ENCODE measurements at regions not wholly inside any gene's neighbourhood (a gene's known extent, or its start where the extent isn't known, plus 50 kb on each side); places are given as distances from the start of the nearest gene placed in this dataset.

DNA sequence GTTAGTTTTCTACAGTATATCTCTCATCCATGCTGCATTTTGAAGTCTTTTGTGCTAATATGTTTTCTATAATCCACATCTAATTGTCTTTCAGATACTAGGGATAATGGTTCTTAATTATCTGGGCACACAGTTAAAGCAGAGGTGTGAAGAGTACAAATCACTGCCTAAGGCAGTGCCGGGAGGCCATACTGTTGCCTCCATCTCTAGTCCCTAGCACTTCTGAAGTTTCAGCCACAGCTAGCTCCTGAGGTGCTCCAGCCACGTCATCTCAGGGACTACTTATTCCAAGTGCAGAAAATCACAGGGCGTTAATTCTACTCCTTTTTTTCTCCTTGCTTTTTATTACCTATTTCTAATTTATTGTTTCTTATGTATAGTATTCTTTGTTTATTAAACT lies 760.0 kb upstream of the FAM174A start:
- ChIA-PET POLR2A (no interaction called here), CTCF (no interaction called here)
- Histone ChIP-seq H3K4me3 (ENCODE audit: low read depth, low read length) (no peak overlapping the region), H3K9me3 (no peaks in the 10 kb centered on the region), H3K36me3 (ENCODE audit: control insufficient read depth, insufficient read depth, low read length) (no peaks in the 10 kb centered on the region), H3K27me3 (replicated peaks; ENCODE audit: control insufficient read depth, insufficient read depth, low read length) (no peaks in the 10 kb centered on the region), H3K4me1 (no peaks in the 10 kb centered on the region)
- no peak for DNase-seq
- BruUV-seq (replicated peaks), result no TSS peak
- Mint-ChIP-seq H3K27ac (ENCODE audit: unreplicated experiment) (no peak overlapping the region), H3K36me3 (ENCODE audit: insufficient read depth, unreplicated experiment) (no peaks in the 10 kb centered on the region), H3K4me3 (ENCODE audit: unreplicated experiment) (no peak overlapping the region), H3K4me1 (ENCODE audit: low read depth, unreplicated experiment) (no peaks in the 10 kb centered on the region), H3K9me3 (ENCODE audit: unreplicated experiment) (no peaks in the 10 kb centered on the region), H3K27me3 (ENCODE audit: insufficient read depth, unreplicated experiment) (no peaks in the 10 kb centered on the region)
- TF ChIP-seq, protein P1, sequence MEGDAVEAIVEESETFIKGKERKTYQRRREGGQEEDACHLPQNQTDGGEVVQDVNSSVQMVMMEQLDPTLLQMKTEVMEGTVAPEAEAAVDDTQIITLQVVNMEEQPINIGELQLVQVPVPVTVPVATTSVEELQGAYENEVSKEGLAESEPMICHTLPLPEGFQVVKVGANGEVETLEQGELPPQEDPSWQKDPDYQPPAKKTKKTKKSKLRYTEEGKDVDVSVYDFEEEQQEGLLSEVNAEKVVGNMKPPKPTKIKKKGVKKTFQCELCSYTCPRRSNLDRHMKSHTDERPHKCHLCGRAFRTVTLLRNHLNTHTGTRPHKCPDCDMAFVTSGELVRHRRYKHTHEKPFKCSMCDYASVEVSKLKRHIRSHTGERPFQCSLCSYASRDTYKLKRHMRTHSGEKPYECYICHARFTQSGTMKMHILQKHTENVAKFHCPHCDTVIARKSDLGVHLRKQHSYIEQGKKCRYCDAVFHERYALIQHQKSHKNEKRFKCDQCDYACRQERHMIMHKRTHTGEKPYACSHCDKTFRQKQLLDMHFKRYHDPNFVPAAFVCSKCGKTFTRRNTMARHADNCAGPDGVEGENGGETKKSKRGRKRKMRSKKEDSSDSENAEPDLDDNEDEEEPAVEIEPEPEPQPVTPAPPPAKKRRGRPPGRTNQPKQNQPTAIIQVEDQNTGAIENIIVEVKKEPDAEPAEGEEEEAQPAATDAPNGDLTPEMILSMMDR (IDR thresholded peaks at IDR 0.05; ENCODE audit: insufficient read depth in 1 of 2, low read depth in 1 of 2, low read length in 1 of 2, severe bottlenecking in 1 of 2, unreplicated experiment in 1 of 2), result no peak
- intact Hi-C loops (cut with micrococcal nuclease; ENCODE audit: unreplicated experiment), result no loop called here

DNA sequence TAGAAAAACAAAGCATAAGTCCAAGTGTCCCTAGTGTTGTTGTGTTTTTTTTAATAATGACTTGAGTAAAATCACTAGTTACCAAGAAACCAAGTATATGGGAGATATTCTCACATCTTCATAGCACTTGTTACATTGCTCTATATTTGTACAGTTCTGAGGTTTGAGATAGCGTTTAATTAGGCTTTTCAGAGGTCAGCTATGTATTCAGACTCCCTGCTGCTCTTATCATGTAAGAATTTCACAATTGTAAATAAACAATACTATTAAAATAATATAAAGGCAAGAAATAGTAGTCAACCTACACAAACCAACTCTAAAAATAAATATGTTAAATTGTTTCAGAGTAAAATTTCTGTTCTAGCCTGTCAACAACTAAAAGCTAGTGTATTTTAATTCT lies 761.9 kb upstream of the FAM174A start:
- Mint-ChIP-seq H3K27ac (ENCODE audit: unreplicated experiment) (no peak overlapping the region), H3K27me3 (ENCODE audit: insufficient read depth, unreplicated experiment) (no peaks in the 10 kb centered on the region), H3K36me3 (ENCODE audit: insufficient read depth, unreplicated experiment) (no peaks in the 10 kb centered on the region), H3K9me3 (ENCODE audit: unreplicated experiment) (no peaks in the 10 kb centered on the region), H3K4me3 (ENCODE audit: unreplicated experiment) (no peak overlapping the region), H3K4me1 (ENCODE audit: low read depth, unreplicated experiment) (no peaks in the 10 kb centered on the region)
- BruUV-seq (replicated peaks), result no TSS peak
- H3K27me3 ChIP-seq (replicated peaks; ENCODE audit: control insufficient read depth, insufficient read depth, low read length), result no peaks in the 10 kb centered on the region
- intact Hi-C loops (cut with micrococcal nuclease; ENCODE audit: unreplicated experiment), result no loop called here
- no peak for DNase-seq
- TF ChIP-seq, protein P1 (IDR thresholded peaks at IDR 0.05; ENCODE audit: insufficient read depth in 1 of 2, low read depth in 1 of 2, low read length in 1 of 2, severe bottlenecking in 1 of 2, unreplicated experiment in 1 of 2), result no peak
- H3K36me3 ChIP-seq (ENCODE audit: control insufficient read depth, insufficient read depth, low read length), result no peaks in the 10 kb centered on the region
- no peaks in the 10 kb centered on the region for H3K9me3 ChIP-seq
- POLR2A ChIA-PET, result no interaction called here
- no peak overlapping the region for H3K4me3 ChIP-seq (ENCODE audit: low read depth, low read length)
- H3K4me1 ChIP-seq, result no peaks in the 10 kb centered on the region
- CTCF ChIA-PET, result no interaction called here

DNA sequence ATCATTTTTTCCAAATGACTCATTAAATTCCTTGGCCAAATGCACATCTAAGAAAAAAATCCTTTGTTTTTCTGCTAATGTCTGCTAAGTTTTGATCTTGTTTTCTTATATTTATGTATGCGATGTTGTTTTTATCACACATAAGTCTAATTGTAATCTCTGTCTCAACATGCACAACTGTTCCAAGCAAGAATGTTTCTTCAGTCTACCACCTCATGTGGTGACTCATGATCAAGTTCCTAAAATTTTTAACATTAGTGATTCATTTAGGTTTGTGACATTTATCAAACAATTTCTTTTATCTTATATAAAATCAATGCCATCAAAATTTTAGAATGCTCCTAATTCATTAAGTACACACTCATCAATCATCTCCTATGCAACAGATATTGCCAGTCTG lies 763.9 kb upstream of the FAM174A start:
- H3K4me1 Mint-ChIP-seq (ENCODE audit: low read depth, unreplicated experiment), result no peaks in the 10 kb centered on the region
- intact Hi-C loops (cut with micrococcal nuclease; ENCODE audit: unreplicated experiment), result no loop called here
- TF ChIP-seq, protein P1 (IDR thresholded peaks at IDR 0.05; ENCODE audit: insufficient read depth in 1 of 2, low read depth in 1 of 2, low read length in 1 of 2, severe bottlenecking in 1 of 2, unreplicated experiment in 1 of 2), result no peak
- no peaks in the 10 kb centered on the region for H3K27me3 ChIP-seq (replicated peaks; ENCODE audit: control insufficient read depth, insufficient read depth, low read length)
- H3K36me3 Mint-ChIP-seq (ENCODE audit: insufficient read depth, unreplicated experiment), result no peaks in the 10 kb centered on the region
- H3K4me3 ChIP-seq (ENCODE audit: low read depth, low read length), result no peak overlapping the region
- H3K9me3 Mint-ChIP-seq (ENCODE audit: unreplicated experiment), result no peaks in the 10 kb centered on the region
- H3K36me3 ChIP-seq (ENCODE audit: control insufficient read depth, insufficient read depth, low read length), result no peaks in the 10 kb centered on the region
- no peak for DNase-seq
- H3K4me1 ChIP-seq, result no peaks in the 10 kb centered on the region
- ChIA-PET CTCF (no interaction called here), POLR2A (no interaction called here)
- no peaks in the 10 kb centered on the region for H3K9me3 ChIP-seq
- H3K4me3 Mint-ChIP-seq (ENCODE audit: unreplicated experiment), result no peak overlapping the region
- no TSS peak for BruUV-seq (replicated peaks)
- H3K27me3 Mint-ChIP-seq (ENCODE audit: insufficient read depth, unreplicated experiment), result no peaks in the 10 kb centered on the region
- no peak overlapping the region for H3K27ac Mint-ChIP-seq (ENCODE audit: unreplicated experiment)
